Inflammatory macrophage treated with lipopolysaccharide for 4 hours (primary cell): ENCODE measurements at regions not wholly inside any gene's neighbourhood (a gene's known extent, or its start where the extent isn't known, plus 50 kb on each side); places are given as distances from the start of the nearest gene placed in this dataset.

Experiments
- DNase-seq: peaks from one replicate; pipeline ENCODE4 v3.0.0-alpha.2; 2020

DNA sequence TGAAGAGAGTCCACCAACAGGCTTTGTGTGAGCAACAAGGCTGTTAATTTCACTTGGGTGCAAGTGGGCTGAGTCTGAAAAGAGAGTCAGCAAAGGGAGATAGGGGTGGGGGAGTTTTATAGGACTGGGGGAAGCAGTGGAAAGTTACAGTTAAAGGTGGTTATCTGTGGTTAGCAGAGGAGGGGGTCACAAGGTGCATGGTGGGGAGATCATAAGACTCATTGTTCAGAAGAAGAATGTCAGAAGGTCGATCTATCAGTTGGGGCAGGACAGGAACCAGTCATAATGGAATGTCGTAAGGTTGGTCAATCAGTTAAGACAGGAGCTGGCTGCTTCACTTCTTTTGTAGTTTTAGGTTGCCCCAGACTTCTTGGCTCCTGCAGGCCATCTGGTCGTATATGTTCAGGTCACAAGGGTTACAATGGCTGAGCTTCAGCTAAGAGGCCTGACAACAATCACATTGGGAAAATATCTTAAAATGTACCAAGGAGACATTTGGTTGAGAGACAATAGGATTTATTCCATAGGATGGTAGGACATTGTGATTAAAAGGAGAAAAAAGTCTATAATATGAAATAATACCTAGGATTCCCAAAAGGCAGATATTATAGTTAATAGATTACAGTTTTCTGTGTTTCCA lies 356.4 kb downstream of the ANKRD7 start:
- DNase-seq = no peak

DNA sequence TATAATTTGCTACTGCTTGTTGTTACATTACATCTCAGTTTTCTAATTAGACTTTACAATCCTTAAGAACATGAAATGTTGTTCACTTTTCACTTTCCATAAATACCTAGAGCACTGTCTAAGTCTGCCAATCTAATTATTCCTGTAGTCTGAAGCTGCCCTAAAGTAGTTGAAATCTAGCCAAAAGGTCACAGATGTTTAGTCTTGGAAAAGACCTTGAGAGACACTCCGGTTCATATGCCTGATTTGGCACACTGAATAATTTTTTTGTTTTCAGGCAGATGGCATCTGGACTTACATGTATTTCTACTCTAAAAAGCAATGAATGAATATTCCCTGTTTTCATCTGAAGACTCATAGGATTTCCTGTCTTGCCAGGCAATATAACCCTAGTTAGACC lies 359.1 kb downstream of the ANKRD7 start:
- DNase-seq = no peak

DNA sequence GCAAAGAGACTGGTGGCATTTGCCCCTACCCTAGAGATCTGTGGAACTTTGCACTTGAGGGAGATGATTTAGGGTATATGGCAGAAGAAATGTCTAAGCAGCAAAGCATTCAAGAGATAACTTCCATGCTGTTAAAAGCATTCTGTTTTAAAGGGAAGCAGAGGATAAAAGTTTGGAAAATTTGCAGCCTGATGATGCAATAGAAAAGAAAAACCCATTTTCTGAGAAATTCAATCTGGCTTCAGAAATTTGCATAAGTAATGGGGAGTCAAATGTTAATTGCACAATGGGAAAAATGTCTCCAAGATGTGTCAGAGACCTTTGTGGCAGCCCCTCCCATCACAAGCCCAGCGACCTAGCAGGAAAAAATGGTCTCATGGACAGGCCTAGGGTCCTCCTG lies 361.7 kb downstream of the ANKRD7 start:
- no peak for DNase-seq

DNA sequence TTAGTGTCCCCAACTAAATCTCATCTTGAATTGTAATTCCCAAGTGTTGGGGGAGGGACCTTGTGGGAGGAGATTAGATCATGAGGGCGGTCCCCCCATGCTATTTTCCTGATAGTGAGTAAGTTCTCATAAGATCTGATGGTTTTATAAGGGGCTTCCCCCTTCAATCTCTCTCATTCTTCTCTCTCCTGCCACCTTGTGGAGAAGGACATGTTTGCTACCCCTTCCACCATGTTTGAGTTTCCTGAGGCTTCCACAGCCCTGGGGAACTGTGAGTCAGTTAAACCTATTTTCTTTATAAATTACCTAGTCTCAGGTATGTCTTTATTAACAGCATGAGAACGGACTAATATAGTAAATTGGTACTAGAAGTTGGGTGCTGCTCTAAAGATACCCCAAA lies 365.6 kb downstream of the ANKRD7 start:
- peak; percentile 20 for DNase-seq

DNA sequence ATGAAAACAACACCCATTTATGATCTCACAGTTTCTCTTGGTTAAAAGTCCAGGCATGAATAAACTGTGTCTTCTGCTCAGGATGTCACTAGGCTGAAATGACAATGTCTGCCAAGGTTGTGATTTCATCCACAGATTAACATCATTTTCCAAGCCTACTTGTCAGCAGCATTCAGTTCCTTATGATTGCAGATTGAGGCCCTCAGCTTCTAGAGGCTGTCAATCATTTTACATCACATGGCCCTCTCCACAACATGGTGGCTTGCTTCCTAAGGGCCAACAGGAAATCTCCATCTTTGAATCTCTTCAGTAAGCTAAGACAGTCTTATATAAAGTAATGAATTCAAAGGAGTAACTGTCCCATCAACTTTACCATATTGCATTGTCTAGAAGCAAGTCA lies 377.6 kb downstream of the ANKRD7 start:
- DNase-seq = no peak

DNA sequence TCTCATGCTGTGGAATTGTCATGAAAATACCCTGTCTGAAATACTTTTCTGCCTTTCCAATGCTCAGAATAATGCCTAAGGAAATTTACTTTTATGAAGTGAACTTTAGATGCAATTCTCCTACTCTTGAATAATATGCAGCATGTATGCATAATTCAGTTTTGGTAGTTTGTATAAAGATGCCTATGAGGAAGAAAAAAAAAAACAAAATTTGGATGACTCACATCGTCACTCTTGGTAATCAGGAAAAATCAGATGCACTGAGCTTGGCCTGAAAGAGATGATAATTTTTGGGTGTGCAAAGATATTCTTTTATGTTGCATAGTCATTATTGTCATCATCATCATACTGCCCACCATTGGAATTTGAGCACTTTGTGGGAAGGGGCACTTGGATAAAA lies 382.1 kb downstream of the ANKRD7 start:
- DNase-seq = no peak

DNA sequence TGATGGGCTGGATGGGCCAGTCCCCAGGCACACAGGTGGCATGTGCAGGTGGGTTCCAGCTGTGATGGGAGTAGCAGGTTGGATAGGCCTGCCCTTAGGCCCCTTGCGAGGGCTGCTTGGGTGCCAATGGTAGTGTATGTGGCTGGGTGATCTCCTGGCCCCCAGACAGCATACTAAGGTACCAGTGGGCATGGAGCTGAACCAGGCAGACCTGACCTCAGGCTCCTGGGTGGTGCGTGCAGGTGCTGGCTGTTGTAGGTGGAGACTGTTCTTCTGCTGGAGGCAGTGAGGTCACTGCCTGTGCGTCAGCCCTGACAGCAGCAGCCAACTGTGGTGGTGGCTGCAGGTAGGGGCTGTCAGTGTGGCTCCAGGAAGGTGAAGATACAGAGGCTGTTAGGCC lies 384.7 kb downstream of the ANKRD7 start:
- no peak for DNase-seq

DNA sequence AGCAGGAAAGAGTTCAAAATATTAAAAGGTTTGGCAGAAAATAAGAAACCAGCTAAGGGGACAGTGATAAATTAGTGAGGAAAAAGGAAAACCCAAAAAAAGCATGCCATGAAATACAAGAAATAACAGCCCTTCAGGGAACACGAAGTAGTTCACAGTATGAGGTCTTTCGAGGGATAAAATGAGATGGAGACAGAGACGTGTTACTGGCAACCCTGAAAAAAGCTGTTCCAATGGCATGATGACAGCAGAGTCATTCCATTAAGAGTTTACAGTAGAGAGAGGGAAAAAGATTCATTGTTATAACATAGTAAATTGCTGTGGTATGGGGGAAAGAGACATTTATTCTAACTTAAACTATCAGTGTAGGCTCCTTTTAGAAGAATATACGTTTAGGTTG lies 391.2 kb downstream of the ANKRD7 start:
- DNase-seq = no peak

DNA sequence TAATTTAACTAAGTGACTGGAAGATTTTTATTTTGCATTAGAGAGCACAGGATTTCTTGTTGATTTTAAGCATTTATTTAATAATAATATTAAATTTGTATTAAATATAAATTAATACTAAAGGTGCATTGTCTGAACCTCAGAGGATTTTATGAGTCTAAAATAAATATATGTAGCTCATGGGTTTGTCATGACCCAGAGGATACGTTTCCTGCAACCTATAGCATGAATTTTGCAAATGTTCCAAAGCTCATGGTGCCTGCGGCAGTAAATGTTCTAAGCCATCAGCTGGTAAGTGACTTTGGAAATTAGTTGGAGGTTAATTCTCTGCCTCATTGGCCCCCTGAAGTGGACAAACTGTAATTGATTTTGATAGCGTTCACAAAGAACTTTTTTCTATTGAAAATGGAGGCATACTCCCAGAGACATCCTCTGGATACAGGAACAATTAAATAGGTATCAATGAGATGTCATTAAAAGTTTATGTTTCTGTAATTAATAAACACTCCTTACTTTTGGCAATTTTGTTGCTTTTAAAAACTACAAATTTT lies 397.4 kb downstream of the ANKRD7 start:
- DNase-seq = no peak

DNA sequence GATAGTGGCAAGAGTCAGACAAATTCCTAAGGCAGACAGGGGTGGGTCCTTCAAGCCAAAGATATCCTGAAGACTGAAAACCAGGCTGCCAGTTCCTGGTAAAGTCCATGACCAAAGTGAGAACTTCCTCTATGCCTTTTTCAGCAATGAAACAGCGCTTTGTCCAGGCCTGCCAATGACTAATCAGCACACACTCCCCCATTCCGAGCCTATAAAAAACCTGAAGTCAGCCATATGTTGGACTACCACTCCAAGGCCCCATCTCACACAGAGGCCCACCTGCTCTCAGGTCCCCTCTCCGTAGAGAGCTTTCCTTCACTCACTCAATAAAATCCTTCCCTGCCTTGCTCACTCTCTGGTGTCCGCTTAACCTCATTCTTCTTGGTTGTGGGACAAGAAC lies 402.2 kb downstream of the ANKRD7 start:
- DNase-seq = no peak

DNA sequence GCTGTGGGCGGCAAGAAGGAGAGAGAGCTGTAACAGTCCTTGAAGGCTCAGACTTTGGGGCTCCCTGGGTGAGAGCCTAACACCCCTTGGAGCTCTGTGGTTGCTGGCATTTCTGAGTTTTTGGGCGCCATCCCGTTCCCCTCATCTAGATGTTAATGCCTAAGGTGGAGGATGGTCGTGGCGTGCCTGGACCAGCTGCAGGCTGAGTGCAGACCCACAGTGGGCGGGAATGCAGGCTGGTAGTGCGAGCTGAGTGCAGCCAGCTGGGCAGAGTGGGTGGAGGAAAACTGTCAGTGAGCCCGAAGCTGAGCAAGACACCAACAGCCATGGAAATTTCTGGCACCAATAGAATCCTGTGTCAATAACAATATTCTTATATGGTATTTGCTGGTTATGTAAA lies 403.0 kb downstream of the ANKRD7 start:
- no peak for DNase-seq

DNA sequence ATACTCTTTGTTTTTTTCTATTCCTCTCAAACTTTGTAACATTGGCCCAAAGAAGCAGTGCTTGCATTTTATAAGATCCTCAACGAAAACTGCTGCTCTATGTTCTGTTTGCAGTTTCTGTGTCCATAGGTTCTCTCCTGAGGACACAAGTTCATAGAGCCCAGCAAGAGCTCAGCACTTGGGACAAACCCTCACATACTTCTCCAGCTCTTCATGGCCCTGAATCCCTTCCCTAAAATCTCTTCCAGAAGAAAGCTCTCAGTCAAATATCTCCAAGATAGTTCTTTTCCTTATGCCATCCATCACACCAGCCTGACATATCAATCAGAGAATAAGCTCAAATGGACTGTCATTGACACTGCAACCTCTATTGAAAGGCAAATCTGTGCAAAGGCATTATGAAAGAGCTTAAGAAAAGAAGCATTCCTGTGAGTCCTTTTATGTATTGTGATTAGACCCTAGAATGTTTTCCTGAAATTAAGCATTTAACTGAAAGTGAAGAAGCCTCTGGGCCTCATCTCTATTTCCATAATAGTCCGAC lies 405.5 kb downstream of the ANKRD7 start:
- DNase-seq = no peak

DNA sequence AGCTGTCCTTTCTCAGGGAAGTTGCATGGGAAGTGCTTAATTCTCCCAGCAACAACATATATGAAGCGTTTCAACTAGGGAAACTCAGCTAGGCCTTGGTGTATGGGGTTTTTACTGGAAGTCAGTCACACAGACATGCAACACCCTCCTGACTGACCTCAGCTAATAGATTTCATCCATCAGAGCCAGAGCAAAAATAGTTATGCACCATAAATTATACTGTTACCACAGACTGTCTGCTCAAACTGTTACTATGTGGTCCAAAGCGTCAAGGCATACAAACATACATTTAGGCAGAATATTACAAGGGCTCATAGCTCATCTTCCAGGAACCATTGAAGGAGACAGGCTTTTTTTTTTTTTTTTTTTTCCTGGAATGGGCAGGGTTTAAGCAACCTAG lies 417.9 kb downstream of the ANKRD7 start:
- DNase-seq = no peak

DNA sequence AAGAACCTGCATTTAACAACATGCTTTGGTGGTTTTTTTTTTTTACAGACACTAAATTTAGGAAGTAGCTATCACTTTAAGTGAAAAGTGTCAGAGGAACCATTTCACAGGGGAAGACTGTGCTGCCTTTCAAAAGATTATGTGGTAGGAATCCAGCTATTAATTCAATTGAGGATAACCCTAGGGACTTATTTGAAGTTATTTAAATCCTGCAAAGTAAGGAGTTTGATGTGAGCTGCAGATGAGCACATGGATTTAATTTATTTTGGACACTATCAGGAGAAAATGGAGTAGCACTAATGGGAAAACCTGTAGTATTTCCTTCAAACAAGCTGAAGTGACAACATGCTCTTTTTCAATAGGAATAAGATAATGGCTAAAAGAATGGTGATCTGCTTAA lies 419.8 kb downstream of the ANKRD7 start:
- DNase-seq = no peak

DNA sequence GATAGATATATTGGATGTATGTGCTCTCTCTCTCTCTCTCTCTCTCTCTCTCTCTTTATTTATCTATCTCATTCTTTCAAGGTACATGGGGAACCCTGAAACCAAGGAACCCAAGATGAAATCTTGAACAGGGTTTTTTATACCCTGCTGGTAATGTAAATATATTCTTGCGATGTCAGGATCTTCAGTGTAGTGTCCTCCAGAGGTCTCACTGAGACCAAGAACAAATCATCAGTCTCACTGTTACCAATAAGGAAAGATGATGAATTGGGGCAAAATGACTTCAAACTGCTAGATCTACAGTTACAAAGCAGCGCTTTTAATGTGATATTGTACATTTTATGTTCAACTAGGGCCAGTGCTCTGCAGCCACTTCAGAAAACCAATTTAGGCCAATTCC lies 423.5 kb downstream of the ANKRD7 start:
- DNase-seq = no peak

DNA sequence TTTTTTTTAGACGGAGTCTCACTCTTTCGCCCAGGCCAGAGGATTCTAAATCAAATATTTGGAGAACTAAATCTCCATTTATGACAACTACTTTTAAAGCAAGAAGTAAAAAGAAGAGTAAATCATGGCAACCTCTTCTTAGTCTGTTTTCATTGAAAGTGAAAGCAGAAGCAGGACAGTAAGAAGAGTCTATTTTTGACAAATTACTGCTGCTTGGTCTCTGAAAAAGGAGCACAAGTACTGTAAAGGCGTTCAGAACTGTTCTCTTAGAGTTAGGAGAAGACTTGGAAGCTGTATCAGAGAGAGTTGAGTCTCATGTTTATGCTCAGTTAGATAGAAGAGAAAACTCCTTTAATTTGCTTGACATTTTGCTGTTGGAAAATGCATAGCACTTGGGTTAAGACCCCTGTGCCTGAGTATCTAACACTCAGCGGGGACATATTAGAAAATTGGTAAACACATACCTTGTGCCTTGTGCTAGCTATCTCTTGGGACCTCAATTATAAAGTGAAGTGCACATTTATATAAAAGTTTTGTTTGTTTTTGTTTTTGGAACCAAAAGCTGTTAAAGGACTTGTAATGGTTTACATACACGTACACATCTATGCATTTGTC lies 433.0 kb downstream of the ANKRD7 start:
- DNase-seq = peak; percentile 2

DNA sequence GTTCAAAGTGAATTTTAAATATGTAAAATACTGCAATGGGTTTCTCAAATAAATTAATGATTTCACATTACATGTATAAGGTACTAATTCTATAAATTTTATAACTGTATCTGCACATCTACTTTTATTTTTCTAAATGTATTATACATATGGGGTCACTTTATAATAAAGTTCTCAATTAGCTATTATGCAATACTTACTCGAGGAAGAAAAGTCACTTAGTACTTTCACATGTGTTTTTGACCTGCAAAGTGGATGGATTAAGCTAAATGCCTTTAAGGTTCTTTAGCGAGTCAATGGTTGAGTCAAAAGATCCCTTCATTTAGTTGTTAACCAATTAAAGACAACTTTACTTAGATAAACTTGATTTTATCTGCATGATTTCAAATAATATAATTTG lies 437.8 kb downstream of the ANKRD7 start:
- no peak for DNase-seq

DNA sequence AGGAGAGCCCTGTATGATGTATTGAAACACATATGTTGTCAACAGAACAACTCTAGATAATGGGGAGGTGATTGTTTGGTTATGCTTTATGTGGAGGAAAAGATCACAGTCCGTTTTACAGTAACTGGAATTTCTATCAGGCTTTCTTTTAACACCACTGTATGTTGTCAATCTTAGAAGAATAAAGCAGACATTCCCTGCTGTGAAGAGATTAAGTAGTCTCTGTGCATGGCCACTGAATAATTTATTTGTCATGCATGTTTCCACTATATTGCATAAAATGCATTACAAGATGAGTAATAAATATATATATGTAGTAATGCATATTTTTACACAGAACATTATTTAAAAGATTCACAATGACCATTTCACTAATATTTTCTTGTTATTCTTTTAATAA lies 440.0 kb downstream of the ANKRD7 start:
- DNase-seq = no peak

DNA sequence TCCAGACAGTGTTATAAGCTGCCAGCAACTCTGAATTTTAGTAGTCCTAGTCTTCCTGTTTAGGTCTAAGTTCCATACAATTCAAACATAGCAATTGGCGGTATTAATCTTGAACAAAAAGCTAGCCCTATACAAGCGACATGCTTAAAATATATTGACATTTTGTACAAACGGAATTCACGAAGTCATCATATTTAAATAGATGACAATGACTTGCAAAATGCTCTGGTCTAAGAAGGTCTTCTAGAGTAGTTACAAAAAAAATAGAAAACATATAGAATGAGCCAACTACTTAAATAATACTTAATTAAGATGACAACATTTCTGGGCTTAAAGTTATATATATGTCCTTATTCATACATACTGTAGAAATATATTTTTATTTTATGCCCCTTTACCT lies 446.6 kb downstream of the ANKRD7 start:
- DNase-seq = no peak

DNA sequence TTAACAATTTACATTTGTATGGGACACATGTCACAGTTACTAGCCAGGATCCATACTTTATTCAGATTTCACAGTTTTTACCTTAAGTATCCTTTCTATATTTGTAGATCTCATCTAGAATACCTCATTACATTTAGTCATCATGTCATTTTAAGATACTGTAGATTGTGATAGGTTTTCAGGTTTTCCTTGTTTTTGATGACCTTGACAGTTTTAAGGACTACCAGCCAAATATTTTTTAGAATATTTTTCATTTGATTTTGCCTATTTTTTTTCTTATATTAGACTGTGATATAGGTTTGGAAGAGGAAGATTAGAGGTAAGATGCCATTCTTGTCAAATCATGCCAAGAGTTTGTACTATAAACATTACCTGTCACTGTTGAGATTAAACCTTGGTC lies 460.3 kb downstream of the ANKRD7 start:
- no peak for DNase-seq

DNA sequence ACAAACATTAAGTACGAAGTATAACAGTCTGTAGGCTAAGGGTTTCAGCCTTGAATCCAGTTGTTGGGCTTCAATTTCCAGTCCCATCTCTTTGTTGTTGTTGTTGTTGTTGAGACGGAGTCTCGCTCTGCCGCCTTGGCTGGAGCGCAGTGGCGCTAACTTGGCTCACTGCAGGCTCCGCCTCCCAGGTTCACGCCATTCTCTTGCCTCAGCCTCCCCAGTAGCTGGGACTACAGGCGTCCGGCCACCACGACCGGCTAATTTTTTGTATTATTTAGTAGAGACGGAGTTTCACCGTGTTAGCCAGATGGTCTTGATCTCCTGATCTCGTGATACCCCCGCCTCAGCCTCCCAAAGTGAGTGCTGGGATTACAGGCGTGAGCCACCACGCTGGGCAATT lies 464.9 kb downstream of the ANKRD7 start:
- no peak for DNase-seq

DNA sequence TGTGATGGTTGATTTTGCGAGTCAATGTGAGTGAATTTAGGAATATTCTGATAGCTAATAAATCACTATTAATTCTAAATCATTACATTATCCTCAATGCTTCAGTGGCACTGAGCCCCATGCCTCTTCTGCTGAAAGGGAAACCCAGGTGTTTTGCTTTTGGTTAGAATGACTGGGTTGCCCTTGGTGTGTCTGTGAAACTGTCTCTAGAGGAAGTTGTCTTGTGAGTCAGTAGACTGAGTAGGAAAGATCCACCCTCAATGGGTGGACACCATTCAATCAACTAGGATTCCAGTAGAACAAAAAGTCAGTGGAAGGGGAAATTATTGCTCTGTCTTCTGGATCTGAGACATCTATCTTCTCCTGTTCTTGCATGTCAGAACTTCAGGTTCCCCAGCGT lies 472.4 kb downstream of the ANKRD7 start:
- DNase-seq = no peak

DNA sequence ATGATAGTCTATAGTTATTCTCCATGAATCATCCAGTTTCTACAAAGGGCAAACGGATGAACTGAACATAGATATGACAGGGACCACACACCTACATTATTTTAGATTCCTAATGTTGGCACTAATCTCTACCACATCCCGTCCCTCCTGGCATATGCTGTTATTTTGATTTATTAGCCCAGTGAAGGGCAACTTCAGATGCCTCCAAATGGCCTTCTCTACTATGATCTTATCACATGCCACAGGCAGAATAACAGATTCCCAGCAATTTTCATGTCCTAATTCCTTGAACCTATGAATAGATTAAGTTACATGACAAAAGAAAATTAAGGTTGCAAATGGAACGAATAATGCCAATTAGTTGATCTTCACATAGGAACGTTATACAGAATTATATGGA lies 474.7 kb downstream of the ANKRD7 start:
- DNase-seq = no peak

DNA sequence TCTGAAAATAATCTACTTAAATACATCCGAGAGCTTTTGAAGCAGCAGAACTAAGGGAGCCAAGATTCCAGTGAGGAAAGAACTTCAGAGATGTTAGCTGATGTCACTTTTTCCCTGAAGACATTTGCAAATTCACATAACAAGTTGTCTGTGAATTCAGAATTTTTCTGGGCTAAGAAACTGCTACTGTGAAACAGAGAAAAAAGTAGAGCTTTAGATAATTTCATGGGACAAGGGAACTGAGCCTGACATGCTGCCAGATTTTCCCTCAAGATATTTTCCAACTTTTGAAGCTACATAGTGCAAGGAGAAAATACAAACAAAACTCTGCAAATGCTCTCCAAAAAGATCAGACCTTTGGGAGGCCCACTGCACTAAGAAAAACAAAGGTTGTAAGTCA lies 484.2 kb downstream of the ANKRD7 start:
- no peak for DNase-seq

DNA sequence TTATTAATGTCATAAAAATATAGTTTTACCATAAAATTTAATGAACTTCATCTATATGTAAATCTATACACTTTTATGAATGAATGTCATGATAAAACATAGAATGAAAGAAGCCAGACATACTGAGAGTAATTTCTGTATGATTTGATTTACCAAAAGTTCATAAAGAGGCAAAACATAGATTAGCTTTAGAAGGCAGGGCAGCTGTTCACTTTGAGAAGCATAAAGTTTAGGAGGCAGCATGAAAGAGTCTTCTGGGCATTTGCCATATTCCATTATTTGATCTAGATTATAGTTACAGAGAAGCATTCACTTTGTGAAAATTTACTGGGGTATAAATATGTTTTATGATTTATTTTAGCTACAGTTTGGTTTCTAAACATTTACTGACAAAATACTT lies 487.2 kb downstream of the ANKRD7 start:
- no peak for DNase-seq
